Right cardiac atrium (tissue), 5 donors: ENCODE measurements at regions not wholly inside any gene's neighbourhood (a gene's known extent, or its start where the extent isn't known, plus 50 kb on each side); places are given as distances from the start of the nearest gene placed in this dataset.

Source experiments
- ATAC-seq, 2 donors: fragments of 200-7000 bp; cut with Tn5 transposase; one replicate each; pipeline versions ENCODE4 v1.8.0 to v1.9.1; 2020; ENCODE audit warnings: moderate library complexity in 2 of 2, mild to moderate bottlenecking in 1 of 2
- DNase-seq, 3 donors: peaks; one replicate each; pipeline ENCODE4 v3.0.0-alpha.2; 2020
- H3K27ac ChIP-seq: one replicate; pipeline ENCODE4 v1.5.1; 2013; ENCODE audit warnings: mild to moderate bottlenecking, low read length, control low read depth, moderate library complexity
- H3K27me3 ChIP-seq: one replicate; pipeline ENCODE4 v1.6.1; 2013; ENCODE audit not compliant: control insufficient read depth, insufficient read depth
- H3K4me1 ChIP-seq: one replicate; pipeline ENCODE4 v1.6.1; 2013; ENCODE audit warnings: low read length; ENCODE audit not compliant: control insufficient read depth, insufficient read depth
- H3K4me3 ChIP-seq: one replicate; pipeline ENCODE4 v1.5.1; 2013; ENCODE audit warnings: low read length, control low read depth
- H3K9me3 ChIP-seq: one replicate; pipeline ENCODE4 v1.6.1; 2013; ENCODE audit warnings: low read length; ENCODE audit not compliant: control insufficient read depth
- WGBS: extraction: QIAGEN DNeasy Blood & Tissue Kit; methylation state at CpG from one replicate; pipeline ENCODE4 v1.1.7; 2013; 5-methylcytosine and 5-hydroxymethylcytosine counted together
- intact Hi-C, 4 donors: fragments of 100-400 bp; cut with DNase I; formaldehyde crosslinking; loops; one replicate each; pipeline versions ENCODE4 v1.11.0 to v1.14.0; 2022 to 2023
- donor health status: healthy with polysubstance abuse.
- donor health status: DM: no; HTN: yes; CAD: no.
- donor health status: DM: no; HTN: no; CAD: no.
- donor health status: DM: no; HTN: yes; CAD: no; lungs with severe emphysema.
- donor health status: DM: yes; HTN: yes; CAD: no.

DNA sequence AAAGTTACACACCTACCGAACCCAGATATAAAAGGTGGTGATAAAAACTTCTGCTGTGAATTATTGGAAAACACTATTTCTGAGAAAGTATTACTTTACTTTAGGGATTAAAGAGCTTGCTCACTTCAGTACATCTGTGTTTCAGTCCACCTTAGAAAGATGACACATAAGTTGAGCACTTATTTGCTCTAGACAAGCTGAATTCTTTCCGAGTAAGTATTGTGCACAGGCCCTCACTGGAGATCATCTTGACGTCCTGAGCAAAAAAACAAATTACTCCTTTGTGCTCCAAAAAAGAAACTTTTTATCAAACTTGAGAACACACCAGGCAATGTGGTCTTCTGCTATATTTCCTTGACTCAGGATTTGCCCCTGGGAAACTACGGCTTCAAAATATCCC lies 231.0 kb upstream of the GRAMD2B start:
- 94% methylated on average over 4 of the region's 4 CpGs for WGBS
- ATAC-seq = no peak
- H3K27ac ChIP-seq = no peak overlapping the region

DNA sequence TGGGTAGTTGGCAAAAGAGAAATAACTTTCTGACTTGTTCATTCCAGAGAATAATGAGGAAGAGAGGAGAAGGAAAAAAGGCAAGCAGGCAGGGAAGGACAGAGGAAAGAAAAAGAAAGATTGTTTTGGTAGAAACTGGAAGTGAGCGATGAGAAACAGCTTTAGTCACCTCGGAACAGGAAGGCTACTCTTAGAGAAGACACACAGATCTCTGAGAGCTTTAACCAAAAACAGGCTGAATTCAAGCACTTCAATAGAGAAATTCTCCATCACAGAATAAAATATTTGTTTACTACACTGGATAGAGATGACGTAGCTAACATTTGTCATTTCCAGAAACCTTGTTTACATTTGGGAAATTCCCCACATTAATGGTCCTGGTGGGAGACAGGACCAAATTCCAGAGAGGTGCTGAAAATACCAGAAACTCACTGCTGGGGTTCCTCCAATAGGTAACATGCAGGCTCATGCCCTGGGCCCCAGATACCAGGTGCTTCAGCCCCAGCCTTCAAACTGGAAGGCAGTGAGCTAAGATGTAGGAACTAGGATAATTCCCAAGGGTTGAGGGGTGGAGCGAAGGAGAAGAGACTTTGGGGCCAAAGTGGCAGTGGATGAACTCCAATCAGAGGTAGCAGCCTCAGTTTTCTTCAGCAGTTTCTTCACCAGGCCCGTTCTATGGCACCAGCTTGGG lies 227.7 kb upstream of the GRAMD2B start:
- H3K27me3 ChIP-seq = no peaks in the 10 kb centered on the region
- no peak for DNase-seq
- no peaks in the 10 kb centered on the region for H3K9me3 ChIP-seq
- WGBS = 84% methylated on average over 5 of the region's 5 CpGs
- ATAC-seq = no peak
- H3K27ac ChIP-seq = no peak overlapping the region
- no peaks in the 10 kb centered on the region for H3K4me1 ChIP-seq
- H3K4me3 ChIP-seq = no peak overlapping the region
- intact Hi-C loops = no loop called here

More for the DNA sequence above, 231.0 kb upstream of the GRAMD2B start:
- Histone ChIP-seq H3K4me1 (no peaks in the 10 kb centered on the region), H3K4me3 (no peak overlapping the region), H3K9me3 (no peaks in the 10 kb centered on the region), H3K27me3 (no peaks in the 10 kb centered on the region)
- no peak for DNase-seq
- intact Hi-C loops = no loop called here

GRCh38 chr5:126198531-126198930 lies 224.7 kb upstream of the GRAMD2B start:
- no peaks in the 10 kb centered on the region for H3K4me1 ChIP-seq
- 71% methylated on average over 2 of the region's 2 CpGs for WGBS
- intact Hi-C loops = no loop called here

GRCh38 chr5:126199467-126199866 lies 223.7 kb upstream of the GRAMD2B start:
- Histone ChIP-seq H3K27ac (no peak overlapping the region), H3K4me1 (no peaks in the 10 kb centered on the region), H3K9me3 (no peaks in the 10 kb centered on the region), H3K27me3 (no peaks in the 10 kb centered on the region), H3K4me3 (no peak overlapping the region)
- DNase-seq (no peak), ATAC-seq (no peak)
- WGBS = 87% methylated on average over 4 of the region's 4 CpGs
- intact Hi-C loops = no loop called here

More at GRCh38 chr5:126198531-126198930, 224.7 kb upstream of the GRAMD2B start:
- H3K9me3 ChIP-seq = no peaks in the 10 kb centered on the region
- H3K27me3 ChIP-seq = no peaks in the 10 kb centered on the region
- H3K27ac ChIP-seq = no peak overlapping the region
- ATAC-seq (no peak), DNase-seq (no peak)
- H3K4me3 ChIP-seq = no peak overlapping the region

GRCh38 chr5:126208691-126209090 lies 214.5 kb upstream of the GRAMD2B start:
- 68% methylated on average over 4 of the region's 4 CpGs for WGBS
- Histone ChIP-seq H3K27ac (no peak overlapping the region), H3K27me3 (no peaks in the 10 kb centered on the region), H3K9me3 (no peaks in the 10 kb centered on the region), H3K4me1 (no peaks in the 10 kb centered on the region), H3K4me3 (no peak overlapping the region)
- intact Hi-C loops = no loop called here
- DNase-seq = no peak
- no peak for ATAC-seq

- Histone ChIP-seq H3K27me3 (no peaks in the 10 kb centered on the region), H3K27ac (no peak overlapping the region), H3K9me3 (no peaks in the 10 kb centered on the region), H3K4me3 (no peak overlapping the region), H3K4me1 (no peaks in the 10 kb centered on the region)
- intact Hi-C loops = no loop called here
- ATAC-seq (no peak), DNase-seq (no peak)
- WGBS = 82% methylated on average over 6 of the region's 6 CpGs
These were observed 212.3 kb upstream of the GRAMD2B start for GRCh38 chr5:126210955-126211354.

- Histone ChIP-seq H3K9me3 (no peaks in the 10 kb centered on the region), H3K4me1 (no peaks in the 10 kb centered on the region), H3K4me3 (no peak overlapping the region), H3K27me3 (no peaks in the 10 kb centered on the region), H3K27ac (no peak overlapping the region)
- peak; percentile 64 to 71 for ATAC-seq
- intact Hi-C loops = no loop called here
- DNase-seq = no peak
These were observed 203.6 kb upstream of the GRAMD2B start for GRCh38 chr5:126219616-126220015.

- WGBS = 88% methylated on average over 11 of the region's 11 CpGs
- H3K27ac ChIP-seq = no peak overlapping the region
- peak in 1 of 3 donors; percentile 37 for DNase-seq
- no peaks in the 10 kb centered on the region for H3K4me1 ChIP-seq
- no peaks in the 10 kb centered on the region for H3K9me3 ChIP-seq
- peak; percentile 43 to 50 for ATAC-seq
- H3K27me3 ChIP-seq = no peaks in the 10 kb centered on the region
- intact Hi-C loops = no loop called here
- H3K4me3 ChIP-seq = no peak overlapping the region
These were observed 202.5 kb upstream of the GRAMD2B start for GRCh38 chr5:126220725-126221124.

DNA sequence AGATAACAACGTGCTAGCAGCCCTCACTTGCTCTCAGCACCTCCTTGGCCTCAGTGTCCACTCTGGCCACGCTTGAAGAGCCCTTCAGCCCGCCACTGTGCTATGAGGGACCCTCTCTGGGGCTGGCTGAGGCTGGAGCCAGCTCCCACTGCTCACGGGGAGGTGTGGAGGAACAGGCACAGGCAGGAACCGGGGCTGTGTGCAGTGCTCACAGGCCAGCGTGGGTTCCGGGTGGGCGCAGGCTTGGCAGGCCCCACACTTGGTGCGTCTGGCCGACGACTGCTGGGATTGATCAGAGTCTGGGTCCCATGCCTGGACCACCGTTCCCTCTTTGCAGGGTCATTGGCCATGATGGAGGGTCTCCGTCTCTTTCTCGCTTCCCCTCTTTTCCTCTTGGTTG lies 194.3 kb upstream of the GRAMD2B start:
- no peak for ATAC-seq
- intact Hi-C loops = no loop called here
- Histone ChIP-seq H3K9me3 (no peaks in the 10 kb centered on the region), H3K27me3 (no peaks in the 10 kb centered on the region), H3K4me1 (no peaks in the 10 kb centered on the region), H3K27ac (no peak overlapping the region), H3K4me3 (no peak overlapping the region)
- WGBS = 93% methylated on average over 14 of the region's 14 CpGs
- DNase-seq = peak in 2 of 3 donors; percentile 25 to 51

DNA sequence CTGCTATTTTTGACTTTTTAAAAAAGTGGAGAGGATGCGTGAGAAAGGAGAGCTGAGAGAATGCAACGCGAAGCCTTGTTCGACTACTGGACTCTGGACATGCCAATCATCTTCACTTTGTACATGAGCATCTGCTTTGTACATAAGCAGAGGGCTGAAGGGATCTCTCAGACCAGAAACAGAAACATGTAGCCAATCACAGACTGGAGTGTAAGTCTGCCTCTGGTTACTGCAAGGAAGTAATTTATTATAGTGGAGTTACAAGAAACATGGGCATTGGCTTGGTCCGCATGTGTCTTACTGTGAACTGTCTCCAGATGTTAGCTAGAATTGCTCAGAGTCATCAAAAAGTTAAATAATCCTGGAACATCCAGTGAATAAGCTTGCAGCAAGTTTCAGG lies 190.0 kb upstream of the GRAMD2B start:
- intact Hi-C loops = no loop called here
- Histone ChIP-seq H3K9me3 (no peaks in the 10 kb centered on the region), H3K4me3 (no peak overlapping the region), H3K27me3 (no peaks in the 10 kb centered on the region), H3K4me1 (no peaks in the 10 kb centered on the region), H3K27ac (no peak overlapping the region)
- 92% methylated on average over 5 of the region's 5 CpGs for WGBS
- no peak for ATAC-seq
- no peak for DNase-seq

- intact Hi-C loops = no loop called here
- ATAC-seq (no peak), DNase-seq (no peak)
- Histone ChIP-seq H3K4me1 (no peaks in the 10 kb centered on the region), H3K27me3 (no peaks in the 10 kb centered on the region), H3K4me3 (no peak overlapping the region), H3K9me3 (no peaks in the 10 kb centered on the region), H3K27ac (no peak overlapping the region)
- 57% methylated on average over 7 of the region's 7 CpGs for WGBS
These were observed 188.5 kb upstream of the GRAMD2B start for GRCh38 chr5:126234563-126235195.
